ENCODE measurements at regions not wholly inside any gene's neighbourhood (a gene's known extent, or its start where the extent isn't known, plus 50 kb on each side); places are given as distances from the start of the nearest gene placed in this dataset.

- no peak for TF ChIP-seq RARG (CRISPR knock-in tag; IDR thresholded peaks at IDR 0.05; ENCODE audit: low read depth)
- no peak for TF ChIP-seq NAIF1 (CRISPR knock-in tag; IDR thresholded peaks at IDR 0.05; ENCODE audit: borderline replicate concordance)
- TF ChIP-seq ATF1 (CRISPR knock-in tag; IDR thresholded peaks at IDR 0.05), result no peak
- no peak for TF ChIP-seq CTCF (CRISPR knock-in tag; IDR thresholded peaks at IDR 0.05)
- TF ChIP-seq MLX (CRISPR knock-in tag; IDR thresholded peaks at IDR 0.05), result no peak
- no peak for TF ChIP-seq CEBPB (IDR thresholded peaks at IDR 0.05; ENCODE audit: borderline replicate concordance, low read depth, low read length)
- no peak for TF ChIP-seq USF2 (IDR thresholded peaks at IDR 0.05; ENCODE audit: low read depth, low read length)
- TF ChIP-seq USF2 (CRISPR knock-in tag; IDR thresholded peaks at IDR 0.05; ENCODE audit: borderline replicate concordance), result no peak
- TF ChIP-seq ZNF282 (IDR thresholded peaks at IDR 0.05; ENCODE audit: partially characterized antibody), result no peak
- no peak for TF ChIP-seq REST (IDR thresholded peaks at IDR 0.05; ENCODE audit: borderline replicate concordance in 1 of 2, low read depth in 1 of 2, low read length in 2 of 2)
- TF ChIP-seq ASH2L (IDR thresholded peaks at IDR 0.05; ENCODE audit: insufficient read length, low read depth, low read length), result no peak
- no peak for TF ChIP-seq ZNF343 (CRISPR knock-in tag; IDR thresholded peaks at IDR 0.05)
- no peak for TF ChIP-seq MTA1 (CRISPR knock-in tag; IDR thresholded peaks at IDR 0.05; ENCODE audit: borderline replicate concordance)
- no peak for TF ChIP-seq MAFG (CRISPR knock-in tag; IDR thresholded peaks at IDR 0.05)
- no peak for TF ChIP-seq HMG20A (CRISPR knock-in tag; IDR thresholded peaks at IDR 0.05; ENCODE audit: borderline replicate concordance)
Observed at GRCh38 chr13:37357548-37357947, 241.0 kb downstream of the POSTN start.

Data from HepG2 (cell line).